CD4-positive, alpha-beta T cell treated with Interferon alpha-2 for 1 hour (primary cell): ENCODE measurements at regions not wholly inside any gene's neighbourhood (a gene's known extent, or its start where the extent isn't known, plus 50 kb on each side); places are given as distances from the start of the nearest gene placed in this dataset.
"Not testable (repeated sequence)": the region's sequence is repeated elsewhere in the genome, so short reads cannot be mapped to it uniquely, and the experiment has no call there.

Experiments
- DNase-seq, 2 donors: peaks; one replicate each; pipeline ENCODE4 v3.0.0-alpha.2; 2020 to 2022

GRCh38 chr21:6066320-6066985 lies 4454.9 kb upstream of the TPTE start:
- not testable (repeated sequence) for DNase-seq

GRCh38 chr21:6068098-6068831 lies 4453.1 kb upstream of the TPTE start:
- not testable (repeated sequence) for DNase-seq

GRCh38 chr21:6070213-6070612 lies 4451.2 kb upstream of the TPTE start:
- DNase-seq, result not testable (repeated sequence)

GRCh38 chr21:6072691-6073090 lies 4448.7 kb upstream of the TPTE start:
- not testable (repeated sequence) for DNase-seq

GRCh38 chr21:6073993-6074705 lies 4447.2 kb upstream of the TPTE start:
- DNase-seq, result not testable (repeated sequence)

GRCh38 chr21:6074935-6075334 lies 4446.4 kb upstream of the TPTE start:
- not testable (repeated sequence) for DNase-seq

GRCh38 chr21:6075627-6076208 lies 4445.7 kb upstream of the TPTE start:
- DNase-seq, result not testable (repeated sequence)

GRCh38 chr21:6077358-6077757 lies 4444.0 kb upstream of the TPTE start:
- not testable (repeated sequence) for DNase-seq

- not testable (repeated sequence) for DNase-seq
Observed at GRCh38 chr21:6078902-6079301, 4442.5 kb upstream of the TPTE start.

GRCh38 chr21:6080941-6081655 lies 4440.3 kb upstream of the TPTE start:
- DNase-seq, result not testable (repeated sequence)

- DNase-seq, result not testable (repeated sequence)
Observed at GRCh38 chr21:6082166-6082565, 4439.2 kb upstream of the TPTE start.

- not testable (repeated sequence) for DNase-seq
Observed at GRCh38 chr21:6083574-6084120, 4437.7 kb upstream of the TPTE start.

- DNase-seq, result not testable (repeated sequence)
Observed at GRCh38 chr21:6086038-6086437, 4435.3 kb upstream of the TPTE start.

- not testable (repeated sequence) for DNase-seq
Observed at GRCh38 chr21:6087579-6088178, 4433.7 kb upstream of the TPTE start.

GRCh38 chr21:6090286-6090908 lies 4431.0 kb upstream of the TPTE start:
- not testable (repeated sequence) for DNase-seq

GRCh38 chr21:6091335-6092027 lies 4429.9 kb upstream of the TPTE start:
- DNase-seq, result not testable (repeated sequence)

- not testable (repeated sequence) for DNase-seq
Observed at GRCh38 chr21:6092401-6092800, 4429.0 kb upstream of the TPTE start.

GRCh38 chr21:6093419-6093818 lies 4428.0 kb upstream of the TPTE start:
- peak; percentile 24 to 26 for DNase-seq

GRCh38 chr21:6093870-6094269 lies 4427.5 kb upstream of the TPTE start:
- not testable (repeated sequence) for DNase-seq

- DNase-seq, result not testable (repeated sequence)
Observed at GRCh38 chr21:6095304-6095703, 4426.1 kb upstream of the TPTE start.
